ENCODE measurements at regions not wholly inside any gene's neighbourhood (a gene's known extent, or its start where the extent isn't known, plus 50 kb on each side); places are given as distances from the start of the nearest gene placed in this dataset.
A peak's percentile ranks its signal among the peaks of the same experiment; 100 is the strongest.
"Not testable (repeated sequence)": the region's sequence is repeated elsewhere in the genome, so short reads cannot be mapped to it uniquely, and the experiment has no call there.

GRCh38 chr2:111430817-111431661 lies 310.3 kb downstream of the BCL2L11 start:
- DNase-seq, H3K27me3 ChIP-seq, H3K4me3 ChIP-seq, H3K4me1 ChIP-seq, H3K9me3 ChIP-seq, H3K36me3 ChIP-seq: not testable (repeated sequence)
- peak overlapping the region in 1 of 4 donors; percentile 38 for H3K27ac ChIP-seq

GRCh38 chr2:111432423-111432822 lies 311.7 kb downstream of the BCL2L11 start:
- not testable (repeated sequence) for H3K36me3 ChIP-seq, H3K27me3 ChIP-seq, H3K4me3 ChIP-seq, H3K9me3 ChIP-seq, DNase-seq, H3K4me1 ChIP-seq
- H3K27ac ChIP-seq: peak overlapping the region in 1 of 4 donors; percentile 44

GRCh38 chr2:111432916-111433499 lies 312.3 kb downstream of the BCL2L11 start:
- H3K9me3 ChIP-seq, H3K27me3 ChIP-seq, DNase-seq, H3K4me3 ChIP-seq, H3K36me3 ChIP-seq, H3K4me1 ChIP-seq: not testable (repeated sequence)
- peak overlapping the region in 1 of 4 donors; percentile 57 for H3K27ac ChIP-seq

GRCh38 chr2:111433892-111434607 lies 313.3 kb downstream of the BCL2L11 start:
- not testable (repeated sequence) for H3K9me3 ChIP-seq, H3K27me3 ChIP-seq, H3K4me3 ChIP-seq, H3K27ac ChIP-seq, H3K4me1 ChIP-seq, H3K36me3 ChIP-seq
- DNase-seq: peak in 1 of 3 donors; percentile 23

GRCh38 chr2:111434608-111434939 lies 313.9 kb downstream of the BCL2L11 start:
- not testable (repeated sequence) for H3K27ac ChIP-seq, H3K4me1 ChIP-seq, DNase-seq, H3K4me3 ChIP-seq, H3K9me3 ChIP-seq, H3K27me3 ChIP-seq, H3K36me3 ChIP-seq

- not testable (repeated sequence) for H3K4me1 ChIP-seq, H3K36me3 ChIP-seq, H3K9me3 ChIP-seq, H3K27me3 ChIP-seq, H3K4me3 ChIP-seq, H3K27ac ChIP-seq
- peak in 2 of 3 donors; percentile 44 to 47 for DNase-seq
Observed at GRCh38 chr2:111435553-111436310, 315.0 kb downstream of the BCL2L11 start.

GRCh38 chr2:111436411-111436810 lies 315.7 kb downstream of the BCL2L11 start:
- not testable (repeated sequence) for H3K27me3 ChIP-seq, DNase-seq, H3K27ac ChIP-seq, H3K36me3 ChIP-seq, H3K9me3 ChIP-seq, H3K4me3 ChIP-seq, H3K4me1 ChIP-seq

GRCh38 chr2:111437288-111437990 lies 316.7 kb downstream of the BCL2L11 start:
- H3K4me1 ChIP-seq, H3K27ac ChIP-seq, H3K9me3 ChIP-seq, H3K4me3 ChIP-seq, H3K36me3 ChIP-seq, DNase-seq, H3K27me3 ChIP-seq: not testable (repeated sequence)

- H3K4me3 ChIP-seq, H3K27me3 ChIP-seq, H3K36me3 ChIP-seq: not testable (repeated sequence)
Observed at GRCh38 chr2:111438161-111438560, 317.4 kb downstream of the BCL2L11 start.

GRCh38 chr2:111439237-111439636 lies 318.5 kb downstream of the BCL2L11 start:
- DNase-seq: not testable (repeated sequence)

More at GRCh38 chr2:111438161-111438560, 317.4 kb downstream of the BCL2L11 start:
- H3K9me3 ChIP-seq, H3K4me1 ChIP-seq, DNase-seq: not testable (repeated sequence)
- peak overlapping the region in 1 of 4 donors; percentile 55 for H3K27ac ChIP-seq

GRCh38 chr2:111441614-111442013 lies 320.9 kb downstream of the BCL2L11 start:
- H3K36me3 ChIP-seq, H3K27ac ChIP-seq, DNase-seq, H3K27me3 ChIP-seq, H3K4me3 ChIP-seq, H3K4me1 ChIP-seq, H3K9me3 ChIP-seq: not testable (repeated sequence)

More at GRCh38 chr2:111439237-111439636, 318.5 kb downstream of the BCL2L11 start:
- not testable (repeated sequence) for H3K4me3 ChIP-seq, H3K9me3 ChIP-seq, H3K27ac ChIP-seq, H3K36me3 ChIP-seq, H3K27me3 ChIP-seq, H3K4me1 ChIP-seq

GRCh38 chr2:111442767-111443454 lies 322.2 kb downstream of the BCL2L11 start:
- H3K4me3 ChIP-seq, H3K36me3 ChIP-seq, DNase-seq, H3K4me1 ChIP-seq, H3K27me3 ChIP-seq, H3K27ac ChIP-seq, H3K9me3 ChIP-seq: not testable (repeated sequence)

GRCh38 chr2:111444516-111444915 lies 323.8 kb downstream of the BCL2L11 start:
- not testable (repeated sequence) for H3K4me1 ChIP-seq, H3K27me3 ChIP-seq, H3K9me3 ChIP-seq, DNase-seq, H3K4me3 ChIP-seq, H3K36me3 ChIP-seq, H3K27ac ChIP-seq

Measured in Peyer's patch (tissue), 4 donors.